Osteoblast (primary cell): ENCODE measurements at regions not wholly inside any gene's neighbourhood (a gene's known extent, or its start where the extent isn't known, plus 50 kb on each side); places are given as distances from the start of the nearest gene placed in this dataset.

Experiments
- DNase-seq: peaks from one replicate; pipeline ENCODE4 v3.0.0; 2011; ENCODE audit warnings: low spot score, mixed read lengths; ENCODE audit not compliant: insufficient read length; ENCODE audit errors: missing footprints
- H2AFZ ChIP-seq: 2 replicates; pipeline ENCODE4 v1.6.0; 2011; ENCODE audit warnings: mild to moderate bottlenecking, low read length
- H3K27ac ChIP-seq: 2 replicates; pipeline ENCODE4 v1.5.1; 2011; ENCODE audit warnings: mild to moderate bottlenecking, low read depth, low read length, moderate library complexity
- H3K27me3 ChIP-seq: 2 replicates; pipeline ENCODE4 v1.6.0; 2012; ENCODE audit warnings: mild to moderate bottlenecking, control low read depth, inconsistent platforms, low read length, moderate library complexity; ENCODE audit not compliant: insufficient read depth
- H3K36me3 ChIP-seq: 2 replicates; pipeline ENCODE4 v1.5.1; 2011; ENCODE audit warnings: mild to moderate bottlenecking, low read length, control low read depth, moderate library complexity; ENCODE audit not compliant: insufficient read depth
- H3K4me1 ChIP-seq: 2 replicates; pipeline ENCODE4 v1.5.1; 2011; ENCODE audit warnings: mild to moderate bottlenecking, low read length, control low read depth, moderate library complexity; ENCODE audit not compliant: insufficient read depth
- H3K4me2 ChIP-seq: 2 replicates; pipeline ENCODE4 v1.6.0; 2011; ENCODE audit warnings: mild to moderate bottlenecking, low read length; ENCODE audit not compliant: insufficient read depth
- H3K4me3 ChIP-seq: fragments of 200-600 bp; sonication (generic); 3 replicates; pipeline ENCODE4 v1.5.1; 2012; ENCODE audit warnings: mild to moderate bottlenecking, low read length, inconsistent platforms; ENCODE audit not compliant: insufficient read depth
- H3K79me2 ChIP-seq: 2 replicates; pipeline ENCODE4 v1.6.0; 2012; ENCODE audit warnings: mild to moderate bottlenecking, low read length, control low read depth, inconsistent platforms; ENCODE audit not compliant: insufficient read depth
- H3K9me3 ChIP-seq: 2 replicates; pipeline ENCODE4 v1.5.1; 2011; ENCODE audit warnings: low read depth, low read length, control low read depth
- H4K20me1 ChIP-seq: 2 replicates; pipeline ENCODE4 v1.6.0; 2012; ENCODE audit warnings: mild to moderate bottlenecking, low read length, control low read depth; ENCODE audit not compliant: insufficient read depth
- CTCF ChIP-seq: IDR thresholded peaks from 2 replicates; pipeline ENCODE4 v1.5.1; 2011; ENCODE audit warnings: mild to moderate bottlenecking, low read depth, low read length, moderate library complexity; ENCODE audit errors: extremely low read depth

GRCh38 chr10:108808228-108808627 is 1115.1 kb downstream of the XPNPEP1 start:
- H3K4me3 ChIP-seq, result no peak overlapping the region
- no peak overlapping the region for H3K27ac ChIP-seq
- H3K36me3 ChIP-seq, result no peaks in the 10 kb centered on the region
- no peaks in the 10 kb centered on the region for H4K20me1 ChIP-seq
- no peak overlapping the region for H2AFZ ChIP-seq
- DNase-seq, result no peak
- no peak overlapping the region for H3K4me2 ChIP-seq
- no peaks in the 10 kb centered on the region for H3K4me1 ChIP-seq
- no peaks in the 10 kb centered on the region for H3K9me3 ChIP-seq
- H3K79me2 ChIP-seq, result no peaks in the 10 kb centered on the region
- TF ChIP-seq CTCF, result no peak
- H3K27me3 ChIP-seq, result no peaks in the 10 kb centered on the region

- Histone ChIP-seq H3K9me3 (no peaks in the 10 kb centered on the region), H3K4me1 (no peaks in the 10 kb centered on the region), H3K4me3 (no peak overlapping the region), H3K4me2 (no peak overlapping the region), H3K27ac (no peak overlapping the region), H4K20me1 (no peaks in the 10 kb centered on the region), H3K27me3 (no peaks in the 10 kb centered on the region), H2AFZ (no peak overlapping the region), H3K79me2 (no peaks in the 10 kb centered on the region), H3K36me3 (no peaks in the 10 kb centered on the region)
- TF ChIP-seq CTCF, result no peak
- no peak for DNase-seq
These were observed 1121.4 kb downstream of the XPNPEP1 start for GRCh38 chr10:108801775-108802517.

- Histone ChIP-seq H3K4me3 (no peak overlapping the region), H3K9me3 (no peaks in the 10 kb centered on the region), H2AFZ (no peak overlapping the region), H3K79me2 (no peaks in the 10 kb centered on the region), H3K36me3 (no peaks in the 10 kb centered on the region), H3K27ac (no peak overlapping the region), H3K4me1 (no peaks in the 10 kb centered on the region), H3K4me2 (no peak overlapping the region), H4K20me1 (no peaks in the 10 kb centered on the region), H3K27me3 (no peaks in the 10 kb centered on the region)
- no peak for TF ChIP-seq CTCF
- DNase-seq, result no peak
These were observed 1122.1 kb downstream of the XPNPEP1 start for GRCh38 chr10:108801220-108801619.

- TF ChIP-seq CTCF, result no peak
- Histone ChIP-seq H3K36me3 (no peaks in the 10 kb centered on the region), H3K4me1 (no peaks in the 10 kb centered on the region), H3K27me3 (no peaks in the 10 kb centered on the region), H2AFZ (no peak overlapping the region), H3K9me3 (no peaks in the 10 kb centered on the region), H3K4me2 (no peak overlapping the region), H4K20me1 (no peaks in the 10 kb centered on the region), H3K79me2 (no peaks in the 10 kb centered on the region), H3K27ac (no peak overlapping the region), H3K4me3 (no peak overlapping the region)
- DNase-seq, result no peak
These were observed 1125.7 kb downstream of the XPNPEP1 start for GRCh38 chr10:108797573-108797972.
